ENCODE measurements at regions not wholly inside any gene's neighbourhood (a gene's known extent, or its start where the extent isn't known, plus 50 kb on each side); places are given as distances from the start of the nearest gene placed in this dataset.

- no peak for FAIRE-seq
- H3K27me3 ChIP-seq (ENCODE audit: control insufficient read depth, insufficient read depth, low read length), result no peaks in the 10 kb centered on the region
- DNase-seq (ENCODE audit: low read depth), result no peak
- H3K36me3 ChIP-seq (ENCODE audit: control insufficient read depth, insufficient read depth, low read length), result no peaks in the 10 kb centered on the region
- H3K4me3 ChIP-seq (ENCODE audit: low read depth, low read length), result no peak overlapping the region
- TF ChIP-seq, protein P1, sequence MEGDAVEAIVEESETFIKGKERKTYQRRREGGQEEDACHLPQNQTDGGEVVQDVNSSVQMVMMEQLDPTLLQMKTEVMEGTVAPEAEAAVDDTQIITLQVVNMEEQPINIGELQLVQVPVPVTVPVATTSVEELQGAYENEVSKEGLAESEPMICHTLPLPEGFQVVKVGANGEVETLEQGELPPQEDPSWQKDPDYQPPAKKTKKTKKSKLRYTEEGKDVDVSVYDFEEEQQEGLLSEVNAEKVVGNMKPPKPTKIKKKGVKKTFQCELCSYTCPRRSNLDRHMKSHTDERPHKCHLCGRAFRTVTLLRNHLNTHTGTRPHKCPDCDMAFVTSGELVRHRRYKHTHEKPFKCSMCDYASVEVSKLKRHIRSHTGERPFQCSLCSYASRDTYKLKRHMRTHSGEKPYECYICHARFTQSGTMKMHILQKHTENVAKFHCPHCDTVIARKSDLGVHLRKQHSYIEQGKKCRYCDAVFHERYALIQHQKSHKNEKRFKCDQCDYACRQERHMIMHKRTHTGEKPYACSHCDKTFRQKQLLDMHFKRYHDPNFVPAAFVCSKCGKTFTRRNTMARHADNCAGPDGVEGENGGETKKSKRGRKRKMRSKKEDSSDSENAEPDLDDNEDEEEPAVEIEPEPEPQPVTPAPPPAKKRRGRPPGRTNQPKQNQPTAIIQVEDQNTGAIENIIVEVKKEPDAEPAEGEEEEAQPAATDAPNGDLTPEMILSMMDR (IDR thresholded peaks at IDR 0.05; ENCODE audit: insufficient read depth, low read length, severe bottlenecking), result no peak
Observed at GRCh38 chr1:168782559-168783116, 53.6 kb upstream of the DPT start.

- no peak for FAIRE-seq
Observed at GRCh38 chr1:168783458-168784210, 54.6 kb upstream of the DPT start.

DNA sequence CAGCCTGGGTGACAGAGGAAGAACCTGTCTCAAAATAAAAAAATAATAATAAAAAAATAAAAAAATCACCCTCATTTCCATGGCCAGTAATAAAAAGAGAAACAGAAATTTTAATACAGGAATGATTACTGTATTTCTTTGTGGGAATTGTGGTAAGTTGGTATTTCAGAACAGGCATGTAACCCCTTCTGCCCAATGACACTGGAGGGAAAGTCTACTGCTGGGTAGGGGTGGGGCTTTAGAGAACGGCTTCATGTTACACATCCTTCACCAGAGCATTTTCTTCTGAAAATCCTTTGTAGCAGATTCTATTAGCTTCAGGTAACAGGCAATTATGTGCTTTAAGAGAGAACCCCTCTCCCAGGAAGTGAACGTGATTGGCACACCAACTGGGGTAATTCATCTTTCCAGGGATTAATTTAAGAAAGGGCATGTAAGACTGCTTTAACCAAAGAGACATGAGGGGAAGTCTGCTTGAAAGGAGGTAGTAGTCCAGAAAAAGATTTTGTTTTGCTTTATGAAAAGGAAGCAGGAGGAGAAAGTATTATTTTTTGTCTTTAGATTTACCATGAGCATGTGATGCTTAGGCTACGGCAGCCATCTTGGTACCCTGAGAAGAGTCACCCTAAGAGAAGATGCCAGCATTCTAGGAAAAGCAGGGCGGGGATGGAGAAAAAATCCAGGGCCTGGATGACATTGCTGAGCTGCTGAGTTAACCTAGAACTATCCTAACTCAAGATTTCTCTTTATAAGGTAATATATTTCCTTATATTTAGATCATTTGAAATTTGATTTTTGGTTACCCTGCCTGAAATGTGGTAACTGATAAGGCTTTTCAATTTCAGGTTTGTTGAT is 57.7 kb upstream of the DPT start:
- no peak for FAIRE-seq
- DNase-seq (ENCODE audit: low read depth), result no peak
- no peaks in the 10 kb centered on the region for H3K27me3 ChIP-seq (ENCODE audit: control insufficient read depth, insufficient read depth, low read length)
- no peak overlapping the region for H3K4me3 ChIP-seq (ENCODE audit: low read depth, low read length)
- H3K36me3 ChIP-seq (ENCODE audit: control insufficient read depth, insufficient read depth, low read length), result no peaks in the 10 kb centered on the region
- TF ChIP-seq, protein P1 (IDR thresholded peaks at IDR 0.05; ENCODE audit: insufficient read depth, low read length, severe bottlenecking), result no peak

More at GRCh38 chr1:168783458-168784210, 54.6 kb upstream of the DPT start:
- H3K4me3 ChIP-seq (ENCODE audit: low read depth, low read length), result no peak overlapping the region
- DNase-seq (ENCODE audit: low read depth), result no peak
- no peaks in the 10 kb centered on the region for H3K36me3 ChIP-seq (ENCODE audit: control insufficient read depth, insufficient read depth, low read length)
- H3K27me3 ChIP-seq (ENCODE audit: control insufficient read depth, insufficient read depth, low read length), result no peaks in the 10 kb centered on the region
- TF ChIP-seq, protein P1 (IDR thresholded peaks at IDR 0.05; ENCODE audit: insufficient read depth, low read length, severe bottlenecking), result no peak

GRCh38 chr1:168788258-168788657 is 59.3 kb upstream of the DPT start:
- FAIRE-seq, result no peak
- TF ChIP-seq, protein P1 (IDR thresholded peaks at IDR 0.05; ENCODE audit: insufficient read depth, low read length, severe bottlenecking), result no peak

DNA sequence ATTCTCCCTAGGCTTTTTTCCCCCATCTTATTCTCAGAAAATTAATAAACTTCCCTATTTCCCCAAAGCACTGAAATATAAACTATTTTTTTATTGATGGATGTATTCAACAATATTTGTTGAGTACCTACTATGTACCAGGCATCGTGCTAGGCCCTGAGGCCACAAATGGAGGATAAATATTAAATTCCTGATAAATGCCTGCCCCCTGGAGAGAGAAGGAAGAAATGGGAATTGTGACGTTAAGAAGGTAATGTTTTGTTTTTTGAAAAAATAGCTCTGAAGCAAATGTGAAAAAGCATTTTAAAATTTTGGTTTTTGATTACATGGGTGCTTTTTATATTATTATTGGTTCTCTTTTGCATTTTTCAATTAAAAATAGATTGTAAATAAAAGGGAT is 60.5 kb upstream of the DPT start:
- FAIRE-seq, result no peak
- Histone ChIP-seq H3K27me3 (ENCODE audit: control insufficient read depth, insufficient read depth, low read length) (no peaks in the 10 kb centered on the region), H3K4me3 (ENCODE audit: low read depth, low read length) (no peak overlapping the region), H3K36me3 (ENCODE audit: control insufficient read depth, insufficient read depth, low read length) (no peaks in the 10 kb centered on the region)
- DNase-seq (ENCODE audit: low read depth), result no peak
- TF ChIP-seq, protein P1 (IDR thresholded peaks at IDR 0.05; ENCODE audit: insufficient read depth, low read length, severe bottlenecking), result no peak

More at GRCh38 chr1:168788258-168788657, 59.3 kb upstream of the DPT start:
- no peak for DNase-seq (ENCODE audit: low read depth)
- no peak overlapping the region for H3K4me3 ChIP-seq (ENCODE audit: low read depth, low read length)
- H3K36me3 ChIP-seq (ENCODE audit: control insufficient read depth, insufficient read depth, low read length), result no peaks in the 10 kb centered on the region
- H3K27me3 ChIP-seq (ENCODE audit: control insufficient read depth, insufficient read depth, low read length), result no peaks in the 10 kb centered on the region
